ENCODE measurements at regions not wholly inside any gene's neighbourhood (a gene's known extent, or its start where the extent isn't known, plus 50 kb on each side); places are given as distances from the start of the nearest gene placed in this dataset.
"Not testable (repeated sequence)": the region's sequence is repeated elsewhere in the genome, so short reads cannot be mapped to it uniquely, and the experiment has no call there.

DNA sequence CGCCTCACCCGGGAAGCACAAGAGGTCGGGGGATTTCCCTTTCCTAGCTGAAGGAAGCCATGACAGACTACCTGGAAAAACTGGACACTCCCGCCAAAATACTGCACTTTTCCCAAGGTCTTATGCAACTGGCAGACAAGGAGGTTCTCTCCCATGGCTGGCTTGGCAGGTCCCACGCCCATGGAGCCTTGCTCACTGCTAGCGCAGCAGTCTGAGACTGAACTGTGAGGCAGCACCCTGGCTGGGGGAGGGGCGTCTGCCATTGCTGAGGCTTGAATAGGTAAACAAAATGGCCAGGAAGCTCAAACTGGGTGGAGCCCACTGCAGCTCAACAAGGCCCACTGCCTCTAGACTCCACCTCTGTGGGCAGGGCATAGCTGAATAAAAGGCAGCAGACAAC is 92.1 kb downstream of the C4BPA start:
- DNase-seq (ENCODE audit: low spot score): not testable (repeated sequence)

DNA sequence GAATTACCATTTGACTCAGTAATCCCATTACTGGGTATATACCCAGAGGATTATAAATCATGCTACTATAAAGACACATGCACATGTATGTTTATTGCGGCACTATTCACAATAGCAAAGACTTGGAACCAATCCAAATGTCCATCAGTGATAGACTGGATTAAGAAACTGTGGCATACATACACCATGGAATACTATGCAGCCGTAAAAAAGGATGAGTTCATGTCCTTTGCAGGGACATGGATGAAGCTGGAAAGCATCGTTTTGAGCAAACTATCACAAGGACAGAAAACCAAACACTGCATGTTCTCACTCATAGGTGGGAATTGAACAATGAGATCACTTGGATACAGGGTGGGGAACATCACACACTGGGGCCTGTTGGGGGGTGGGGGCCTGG is 97.5 kb downstream of the C4BPA start:
- DNase-seq (ENCODE audit: low spot score): not testable (repeated sequence)

DNA sequence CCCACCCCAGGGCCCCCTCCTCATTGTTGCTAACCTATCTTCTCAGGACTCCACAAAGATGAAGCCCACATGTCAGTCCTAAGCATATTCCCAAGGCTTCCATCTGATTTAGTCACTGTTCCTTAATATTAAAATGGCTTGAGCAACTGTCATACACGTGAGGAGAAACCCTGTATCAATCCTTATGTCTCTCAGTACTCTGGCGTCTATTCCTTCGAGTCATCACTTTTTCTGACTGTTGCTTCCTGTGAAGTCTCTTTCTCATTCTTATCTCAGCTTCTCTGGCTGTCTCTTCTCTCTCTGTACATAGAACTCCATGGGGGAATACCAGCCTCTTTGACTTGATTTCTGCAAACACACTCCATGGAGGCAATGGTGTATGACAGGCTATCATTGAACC is 98.4 kb downstream of the C4BPA start:
- no peak for DNase-seq (ENCODE audit: low spot score)

DNA sequence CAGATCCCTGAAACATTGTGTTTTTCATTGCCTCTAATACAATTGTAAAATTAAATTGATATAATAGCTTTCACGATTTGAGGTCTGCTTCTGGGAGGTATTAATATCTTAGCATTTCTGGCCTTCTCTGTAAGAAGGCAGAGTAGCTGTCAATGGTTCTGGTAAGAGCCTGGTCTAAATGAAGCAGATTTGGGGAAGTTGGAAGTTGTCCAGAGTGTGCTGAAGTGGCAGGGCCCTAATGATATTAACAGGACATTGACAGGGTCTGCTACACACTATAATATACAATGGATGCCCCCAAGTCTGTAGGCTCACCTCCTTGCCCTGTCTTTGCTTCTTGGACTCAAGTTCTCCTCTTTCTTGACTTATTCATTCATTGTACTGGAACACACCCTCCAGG is 99.5 kb downstream of the C4BPA start:
- no peak for DNase-seq (ENCODE audit: low spot score)

DNA sequence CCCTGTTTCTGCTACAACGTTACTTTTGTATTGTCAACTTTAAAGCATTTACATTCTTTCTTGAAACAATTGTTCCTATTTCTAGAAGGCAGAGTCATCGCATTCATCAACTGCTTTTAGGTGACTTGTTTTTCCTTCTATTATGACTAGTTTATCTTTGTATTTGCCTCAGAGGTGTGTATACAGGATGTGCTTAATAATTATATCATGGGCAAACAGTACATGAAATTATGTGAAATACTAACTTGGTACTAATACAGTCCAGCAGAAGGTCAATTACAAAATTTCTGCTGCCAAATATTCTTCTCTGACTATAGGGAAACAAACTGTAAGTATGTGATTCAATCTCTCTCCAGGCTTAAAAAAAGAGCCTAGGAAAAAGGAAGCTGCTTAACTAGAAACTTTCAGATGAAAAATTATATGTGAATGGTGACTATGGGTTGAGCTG is 101.6 kb downstream of the C4BPA start:
- DNase-seq (ENCODE audit: low spot score): no peak

DNA sequence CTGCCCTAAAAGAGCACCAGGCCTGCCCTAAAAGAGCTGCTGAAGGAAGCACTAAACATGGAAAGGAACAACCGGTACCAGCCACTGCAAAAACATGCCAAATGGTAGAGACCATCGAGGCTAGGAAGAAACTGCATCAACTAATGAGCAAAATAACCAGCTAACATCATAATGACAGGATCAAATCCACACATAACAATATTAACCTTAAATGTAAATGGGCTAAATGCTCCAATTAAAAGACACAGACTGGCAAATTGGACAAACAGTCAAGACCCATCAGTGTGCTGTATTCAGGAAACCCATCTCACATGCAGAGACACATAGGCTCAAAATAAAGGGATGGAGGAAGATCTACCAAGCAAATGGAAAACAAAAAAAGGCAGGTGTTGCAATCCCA is 104.7 kb downstream of the C4BPA start:
- DNase-seq (ENCODE audit: low spot score): not testable (repeated sequence)

DNA sequence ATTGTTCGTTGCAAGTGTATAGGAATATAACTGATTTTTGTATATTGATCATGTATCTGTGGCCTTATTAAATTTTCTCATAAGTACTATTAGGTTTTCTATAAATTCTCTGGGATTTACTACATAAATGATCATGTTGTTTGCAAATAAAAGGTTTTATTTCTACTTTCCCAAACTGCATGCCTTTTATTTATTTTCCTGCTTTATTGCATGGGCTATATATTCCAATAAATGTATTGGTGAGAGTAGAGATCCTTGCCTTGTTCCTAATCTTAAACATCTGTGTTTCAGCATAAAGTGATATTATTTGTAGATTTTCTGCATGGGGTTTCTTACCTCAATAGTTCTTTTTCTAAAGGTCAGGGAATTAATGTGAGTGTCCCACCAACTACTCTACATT is 107.0 kb upstream of the CD55 start:
- DNase-seq (ENCODE audit: low spot score): no peak

DNA sequence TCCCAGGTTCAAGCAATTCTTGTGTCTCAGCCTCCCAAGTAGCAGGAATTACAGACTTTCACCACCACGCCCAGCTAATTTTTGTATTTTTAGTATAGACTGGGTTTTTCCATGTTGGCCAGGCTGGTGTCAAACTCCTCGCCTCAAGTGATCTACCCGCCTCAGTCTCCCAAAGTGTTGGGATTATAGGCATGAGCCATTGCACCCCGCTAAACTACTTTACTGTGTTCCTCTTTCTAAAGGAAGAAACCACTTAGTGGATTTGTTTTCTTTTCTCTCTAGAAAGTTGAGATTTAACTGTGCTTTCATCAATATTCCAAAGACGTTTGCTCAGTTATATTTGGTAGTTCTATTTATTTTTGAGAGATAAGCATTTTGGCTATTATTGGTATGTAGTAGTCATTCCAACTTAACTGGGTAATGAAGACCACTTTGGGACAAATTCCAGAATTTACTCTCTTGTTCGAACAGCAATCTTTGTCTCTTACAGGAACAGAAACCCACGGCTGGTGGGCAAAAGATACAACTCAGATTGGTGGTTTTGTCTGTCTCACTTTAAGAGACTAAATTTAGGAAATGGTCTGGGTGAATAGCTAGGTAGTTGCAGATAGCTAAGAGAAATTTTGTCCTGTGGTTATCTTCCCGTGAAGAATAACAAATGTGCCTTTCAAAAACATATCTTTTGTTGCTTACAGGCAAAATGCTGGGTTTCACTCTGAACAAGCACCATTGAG is 103.5 kb upstream of the CD55 start:
- no peak for DNase-seq (ENCODE audit: low spot score)

DNA sequence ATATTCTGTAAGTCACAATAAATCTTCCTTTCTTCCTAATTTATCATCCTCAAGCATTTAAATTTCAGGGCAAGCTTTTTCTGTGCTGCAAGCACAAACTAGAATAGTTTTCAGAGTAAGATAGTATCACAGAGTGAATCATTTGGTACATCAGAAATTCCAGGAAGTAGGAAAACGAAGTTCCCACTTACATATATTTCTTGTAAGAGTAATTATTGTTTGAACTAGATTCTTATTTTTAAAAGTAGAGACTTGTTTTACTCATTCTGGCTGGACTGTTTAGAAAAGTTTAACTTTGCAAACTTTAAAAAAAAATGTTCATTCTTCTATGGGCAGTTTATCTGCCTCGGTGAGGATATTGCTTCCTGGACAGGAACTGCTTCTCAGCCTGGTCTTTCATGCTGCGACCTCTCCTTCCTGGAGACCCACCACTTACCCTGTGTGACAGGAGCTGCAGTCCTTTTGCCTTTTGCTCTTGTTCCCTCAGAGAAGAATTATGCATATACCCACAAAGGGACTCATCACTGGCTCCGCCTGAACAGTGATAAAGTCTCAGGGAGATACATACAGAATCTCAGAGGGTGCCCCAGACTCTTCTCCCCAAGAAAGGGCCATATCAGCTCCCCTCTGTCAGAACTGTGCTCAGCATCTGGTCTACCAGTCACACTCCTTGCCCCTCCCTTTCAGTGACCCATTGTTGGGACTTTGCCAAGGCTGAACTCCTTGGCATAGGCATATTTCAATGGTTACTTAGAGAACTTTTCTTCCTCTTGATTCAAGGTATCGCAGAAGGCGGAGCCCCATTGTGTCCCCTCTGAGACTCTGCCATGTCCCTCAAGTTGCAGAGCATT is 102.7 kb upstream of the CD55 start:
- DNase-seq (ENCODE audit: low spot score): peak; percentile 37

DNA sequence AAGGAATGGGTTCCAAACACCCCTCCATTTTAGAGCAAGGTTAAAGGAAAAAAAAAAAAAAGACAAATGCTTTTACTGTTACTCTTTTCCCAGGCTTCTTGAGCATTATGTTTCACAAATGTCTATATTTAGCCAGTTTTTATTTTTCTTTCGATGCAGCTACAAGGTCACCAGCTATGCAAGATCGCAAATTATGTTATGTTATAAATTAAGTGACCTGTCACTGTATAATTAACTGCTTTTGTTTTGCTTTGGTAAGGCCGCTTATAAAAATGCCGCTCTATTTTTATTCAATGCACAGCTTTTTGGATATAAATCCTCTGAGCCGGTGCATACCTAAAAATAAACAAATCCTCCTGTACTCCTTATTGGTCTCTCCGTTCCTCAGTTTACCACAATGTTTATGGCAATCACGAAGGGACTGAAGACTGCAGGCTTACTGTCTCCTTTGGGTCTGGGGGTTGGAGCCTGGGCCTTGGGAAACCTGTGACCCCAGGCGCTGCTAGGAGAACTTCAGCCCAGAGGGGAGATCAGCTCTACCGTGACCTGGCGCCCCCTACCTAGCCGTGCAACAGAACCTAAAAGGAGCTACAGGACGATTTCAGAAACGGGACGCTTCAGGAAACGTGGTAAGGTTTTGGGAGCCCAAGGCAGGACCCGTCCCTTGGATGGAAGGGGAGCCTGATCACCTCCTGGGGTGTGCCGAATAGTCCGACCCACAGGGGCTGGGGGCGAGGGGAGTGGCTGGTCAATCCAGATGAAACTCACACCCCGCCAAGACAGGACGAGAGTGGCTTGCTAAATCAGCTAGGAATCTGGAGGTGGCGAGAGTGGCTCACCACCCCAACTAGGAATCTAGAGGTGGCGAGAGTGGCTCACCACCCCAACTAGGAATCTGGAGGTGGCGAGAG is 101.2 kb upstream of the CD55 start:
- no peak for DNase-seq (ENCODE audit: low spot score)

DNA sequence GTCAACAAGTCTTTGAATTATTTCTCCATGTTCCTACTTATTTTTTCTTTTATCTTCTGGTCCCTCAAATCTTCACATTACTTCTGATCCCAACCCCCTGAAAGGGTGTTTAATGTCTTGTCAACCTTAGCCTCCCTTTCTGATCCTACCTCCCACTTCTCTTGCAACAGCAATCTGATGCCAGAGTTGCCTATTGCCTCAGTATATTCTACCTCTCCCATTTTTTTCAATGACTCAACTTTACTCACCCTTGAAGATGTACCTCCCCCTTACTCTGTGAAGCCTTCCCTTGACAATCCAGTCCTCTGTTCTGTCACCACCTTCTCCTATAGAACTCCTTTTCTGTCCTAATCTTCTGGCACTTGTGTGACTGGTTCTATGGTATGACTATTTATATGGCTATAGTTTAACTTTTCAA is 99.5 kb upstream of the CD55 start:
- no peak for DNase-seq (ENCODE audit: low spot score)

DNA sequence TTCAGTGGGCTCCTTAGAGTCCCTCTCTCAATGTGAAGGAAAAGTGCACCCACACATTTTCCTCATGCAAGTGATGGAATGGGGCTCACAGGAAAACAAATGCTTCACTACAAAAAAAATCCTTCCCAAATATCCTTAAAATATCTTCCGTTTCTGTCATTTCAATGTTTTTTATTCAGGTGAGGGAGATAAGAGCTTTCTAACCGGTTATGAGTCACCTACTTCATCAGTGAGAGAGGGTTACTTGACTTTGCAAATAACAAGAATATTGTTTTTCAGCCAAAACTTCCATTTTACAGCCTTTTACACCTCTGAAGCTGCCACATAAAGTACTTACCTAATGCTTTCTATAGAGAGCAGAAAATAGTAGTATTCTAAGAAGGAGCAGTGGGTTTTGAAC is 98.3 kb upstream of the CD55 start:
- DNase-seq (ENCODE audit: low spot score): no peak

DNA sequence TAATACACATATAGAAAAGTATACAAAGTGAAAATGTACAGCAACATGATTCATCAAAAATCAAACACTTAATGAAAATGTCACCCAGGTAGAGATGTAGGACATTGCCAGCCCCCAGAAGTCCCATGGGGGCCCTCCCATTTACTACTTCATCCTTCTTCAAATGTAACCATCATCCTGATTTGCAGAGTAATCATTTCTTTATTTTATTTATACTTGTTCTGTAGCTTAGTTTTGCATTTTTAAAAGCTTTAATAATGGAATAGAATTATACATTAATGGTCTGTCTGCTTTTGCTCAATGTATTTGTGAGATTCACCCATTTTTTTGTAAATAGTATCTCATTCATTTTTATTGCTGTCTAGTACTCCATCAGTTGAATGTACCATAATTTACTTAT is 96.8 kb upstream of the CD55 start:
- no peak for DNase-seq (ENCODE audit: low spot score)

DNA sequence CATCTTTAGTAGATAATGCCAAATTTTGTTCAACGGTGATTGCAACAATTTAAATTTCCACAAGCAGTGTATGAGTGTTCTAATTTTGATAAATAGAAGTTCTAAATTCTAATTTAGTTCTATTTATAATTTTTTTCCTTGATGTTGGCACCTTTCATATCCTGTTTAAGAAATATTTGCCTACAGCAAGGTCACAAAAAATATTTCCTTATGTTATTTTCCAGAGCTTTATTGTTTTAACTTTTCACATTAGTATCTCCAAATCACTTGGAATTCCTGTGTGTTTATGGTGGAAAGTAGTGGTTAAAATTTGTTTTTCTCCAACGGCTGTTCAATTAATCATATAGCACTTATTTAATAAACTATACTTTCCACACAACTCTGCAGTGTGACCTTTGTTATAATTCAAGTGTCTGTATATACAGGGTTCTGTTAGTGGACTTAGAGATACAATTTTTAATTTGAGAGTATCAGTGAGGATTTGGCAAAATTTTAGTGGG is 94.3 kb upstream of the CD55 start:
- no peak for DNase-seq (ENCODE audit: low spot score)

DNA sequence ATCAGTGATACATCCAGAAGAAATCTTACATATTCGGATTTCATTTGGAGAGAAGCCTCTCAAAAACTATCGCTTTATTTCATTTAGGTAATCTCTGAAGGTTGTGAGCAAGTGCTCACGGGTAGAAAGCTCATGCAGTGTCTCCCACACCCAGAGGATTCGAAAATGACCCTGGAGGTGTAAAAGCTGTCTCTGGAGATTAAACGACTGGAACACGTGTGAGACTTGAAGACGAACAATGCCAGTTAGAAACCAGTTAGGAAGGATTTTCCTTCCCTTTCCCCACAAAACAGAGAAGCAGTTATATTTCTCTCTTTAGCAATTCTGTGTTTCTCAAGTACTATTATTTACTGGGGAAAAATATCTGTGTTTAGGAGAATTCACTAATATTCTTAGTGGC is 92.5 kb upstream of the CD55 start:
- DNase-seq (ENCODE audit: low spot score): no peak

DNA sequence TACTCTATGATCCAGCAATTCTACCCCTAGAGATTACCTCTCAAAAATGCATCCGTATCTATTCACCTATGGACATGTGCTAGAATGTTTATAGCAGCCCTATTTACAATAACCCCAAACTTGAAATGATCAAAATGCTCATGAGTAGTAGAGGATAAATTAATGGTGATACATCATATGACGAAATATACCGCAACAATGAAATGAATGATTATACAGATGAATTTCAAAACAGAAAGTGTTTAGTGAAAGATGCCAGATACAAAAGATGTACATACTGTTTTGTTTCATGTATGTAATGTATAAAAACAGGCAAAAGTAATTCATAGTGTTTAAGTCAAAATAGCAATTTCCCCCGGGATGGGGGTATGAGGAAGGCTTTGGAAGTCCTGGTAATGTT is 91.0 kb upstream of the CD55 start:
- no peak for DNase-seq (ENCODE audit: low spot score)

DNA sequence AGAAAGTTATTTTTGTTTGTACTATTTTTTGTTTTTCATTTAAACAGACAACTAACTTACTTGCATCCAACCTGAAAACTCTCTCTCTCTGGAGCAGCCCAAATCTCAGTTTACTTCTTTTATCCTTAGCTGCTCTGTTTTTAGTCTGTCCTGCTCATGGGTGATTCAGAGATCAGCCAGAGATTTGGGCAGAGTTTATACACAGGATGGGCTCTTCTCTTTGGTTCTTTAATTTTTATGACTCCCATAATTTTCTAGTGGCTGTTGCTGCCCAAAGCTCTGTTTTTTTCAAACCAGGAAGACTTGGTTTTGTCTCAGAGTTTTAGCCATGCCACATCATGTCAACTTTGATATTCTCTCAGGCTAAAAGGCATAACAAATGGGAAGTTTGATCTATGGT is 86.8 kb upstream of the CD55 start:
- no peak for DNase-seq (ENCODE audit: low spot score)

DNA sequence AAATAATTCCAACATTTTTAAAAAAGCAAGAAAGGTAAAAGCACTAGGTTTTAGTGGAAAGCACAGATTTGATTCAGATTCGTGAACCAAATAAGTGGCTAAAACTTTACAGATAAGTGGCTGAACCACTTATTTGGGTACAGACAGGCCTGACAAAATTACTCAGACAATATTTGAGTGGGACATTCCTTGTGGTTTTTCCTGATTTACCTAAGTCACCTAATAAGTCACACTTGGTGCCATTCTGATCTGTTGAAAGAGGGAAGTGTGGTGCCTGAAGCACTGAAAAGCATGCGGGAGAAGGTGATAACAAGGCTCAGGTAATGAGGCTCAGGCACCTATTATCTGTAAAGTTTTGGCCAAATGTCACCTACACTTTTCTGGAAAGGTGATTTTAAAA is 81.6 kb upstream of the CD55 start:
- no peak for DNase-seq (ENCODE audit: low spot score)

DNA sequence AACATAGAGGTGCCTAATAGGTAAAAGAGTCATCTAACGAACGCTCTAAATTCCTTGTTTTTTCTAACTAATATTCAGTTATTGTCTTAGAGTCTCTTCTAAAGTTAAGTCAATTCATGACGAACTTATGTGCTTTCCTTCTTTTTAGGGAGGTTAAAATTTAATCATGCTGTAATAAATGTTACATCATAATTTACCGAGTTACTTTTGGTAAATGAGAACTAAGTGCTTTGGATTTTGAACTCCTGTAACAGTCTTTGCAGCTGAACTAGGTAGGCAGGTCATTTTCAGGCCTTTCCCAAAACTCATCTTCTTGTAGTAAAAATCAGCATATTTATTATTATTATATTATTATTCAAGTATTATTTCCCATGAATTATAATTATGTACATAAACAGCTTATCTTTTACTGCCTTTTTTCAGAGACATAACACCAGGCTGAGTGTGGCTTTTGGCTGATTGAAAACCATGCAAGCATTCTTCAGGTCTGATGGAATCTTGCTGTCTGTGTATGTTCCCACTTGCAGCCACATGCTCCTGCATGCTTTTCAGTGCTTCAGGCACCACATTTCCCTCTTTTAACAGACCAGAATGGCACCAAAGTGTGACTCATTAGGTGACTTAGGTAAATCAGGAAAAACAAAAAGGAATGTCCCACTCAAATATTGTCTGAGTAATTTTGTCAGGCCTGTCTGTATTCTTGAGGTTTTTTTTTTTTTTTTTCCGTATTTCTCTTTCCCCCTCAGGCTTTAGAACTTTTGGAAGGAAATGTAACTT is 81.0 kb upstream of the CD55 start:
- DNase-seq (ENCODE audit: low spot score): peak; percentile 73

DNA sequence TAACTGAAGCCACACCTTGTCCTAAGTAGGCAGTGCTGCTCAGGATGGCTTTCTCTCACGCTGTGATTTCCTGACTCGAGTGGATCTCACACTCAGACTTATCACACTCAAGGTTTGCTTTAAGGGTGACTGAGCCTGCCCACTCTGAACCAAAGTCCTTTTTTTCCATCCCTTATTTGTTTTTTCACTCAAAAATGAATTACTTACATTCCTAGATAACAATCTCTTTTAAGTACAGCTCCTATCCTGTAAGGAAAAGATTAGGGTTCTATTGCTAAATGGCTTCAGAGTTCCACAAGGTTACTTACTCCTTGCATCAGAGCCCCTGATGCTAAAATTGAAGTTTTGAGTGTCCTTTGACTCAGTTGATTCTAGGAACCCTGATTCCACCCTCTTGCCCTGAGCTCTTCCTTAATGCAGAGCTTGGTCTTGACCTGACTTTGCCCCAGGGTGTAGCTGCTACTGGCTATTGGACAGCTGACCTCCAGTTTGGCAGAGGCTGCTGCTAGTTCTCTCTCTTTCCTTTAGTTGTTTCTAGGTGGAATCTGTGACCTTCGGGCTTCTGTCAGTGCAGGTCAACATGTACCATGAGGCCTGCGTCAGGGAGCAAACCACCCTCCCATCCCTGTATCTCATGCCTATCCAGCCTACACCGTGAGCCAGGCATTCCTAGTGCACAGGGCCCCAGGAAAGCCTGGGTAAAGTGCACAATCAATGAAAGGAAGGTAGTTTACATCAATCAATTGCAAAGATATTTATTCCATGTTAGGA is 80.1 kb upstream of the CD55 start:
- DNase-seq (ENCODE audit: low spot score): no peak
